ENCODE measurements at regions not wholly inside any gene's neighbourhood (a gene's known extent, or its start where the extent isn't known, plus 50 kb on each side); places are given as distances from the start of the nearest gene placed in this dataset.

- no peaks in the 10 kb centered on the region for H3K4me1 ChIP-seq (ENCODE audit: low read depth, poor library complexity, severe bottlenecking)
- H2AFZ ChIP-seq (ENCODE audit: low read depth): no peak overlapping the region
- TF ChIP-seq, protein P1, sequence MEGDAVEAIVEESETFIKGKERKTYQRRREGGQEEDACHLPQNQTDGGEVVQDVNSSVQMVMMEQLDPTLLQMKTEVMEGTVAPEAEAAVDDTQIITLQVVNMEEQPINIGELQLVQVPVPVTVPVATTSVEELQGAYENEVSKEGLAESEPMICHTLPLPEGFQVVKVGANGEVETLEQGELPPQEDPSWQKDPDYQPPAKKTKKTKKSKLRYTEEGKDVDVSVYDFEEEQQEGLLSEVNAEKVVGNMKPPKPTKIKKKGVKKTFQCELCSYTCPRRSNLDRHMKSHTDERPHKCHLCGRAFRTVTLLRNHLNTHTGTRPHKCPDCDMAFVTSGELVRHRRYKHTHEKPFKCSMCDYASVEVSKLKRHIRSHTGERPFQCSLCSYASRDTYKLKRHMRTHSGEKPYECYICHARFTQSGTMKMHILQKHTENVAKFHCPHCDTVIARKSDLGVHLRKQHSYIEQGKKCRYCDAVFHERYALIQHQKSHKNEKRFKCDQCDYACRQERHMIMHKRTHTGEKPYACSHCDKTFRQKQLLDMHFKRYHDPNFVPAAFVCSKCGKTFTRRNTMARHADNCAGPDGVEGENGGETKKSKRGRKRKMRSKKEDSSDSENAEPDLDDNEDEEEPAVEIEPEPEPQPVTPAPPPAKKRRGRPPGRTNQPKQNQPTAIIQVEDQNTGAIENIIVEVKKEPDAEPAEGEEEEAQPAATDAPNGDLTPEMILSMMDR (conservative IDR thresholded peaks at IDR 0.05; ENCODE audit: low read depth, low read length): no peak
- H3K27me3 ChIP-seq (ENCODE audit: insufficient read depth, low read depth): no peaks in the 10 kb centered on the region
- H3K4me2 ChIP-seq: no peak overlapping the region
- no peak overlapping the region for H3K4me3 ChIP-seq (IDR thresholded peaks at IDR 0.05; ENCODE audit: insufficient read depth, low read depth, low read length)
- H3K27ac ChIP-seq: no peak overlapping the region
- no peak overlapping the region for H3K9ac ChIP-seq
- H3K36me3 ChIP-seq (ENCODE audit: insufficient read depth): no peaks in the 10 kb centered on the region
- H4K20me1 ChIP-seq (ENCODE audit: insufficient read depth): no peaks in the 10 kb centered on the region
- H3K79me2 ChIP-seq (ENCODE audit: insufficient read depth, low read depth): no peaks in the 10 kb centered on the region
Observed at GRCh38 chr1:18001725-18002124, 105.9 kb upstream of the IGSF21 start.

DNA sequence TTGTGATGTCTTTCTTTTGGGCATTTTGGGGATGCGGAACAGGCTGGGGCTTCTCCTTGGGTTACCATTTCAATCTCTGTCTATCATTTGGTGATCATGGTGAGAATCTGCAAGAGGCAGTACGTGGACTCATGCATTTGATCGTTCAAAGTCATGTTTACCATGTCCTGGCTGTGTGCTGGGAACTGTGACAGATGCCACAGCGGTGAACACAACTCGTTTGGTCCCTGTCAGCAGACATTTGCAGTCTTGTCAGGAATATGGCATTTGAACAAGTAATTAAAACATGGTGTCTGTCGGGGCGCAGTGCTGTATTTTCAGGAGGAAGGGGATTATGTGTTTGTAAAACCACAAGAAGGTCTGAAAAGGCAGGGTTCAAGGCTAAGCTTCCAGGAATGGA lies 103.3 kb upstream of the IGSF21 start:
- H3K36me3 ChIP-seq (ENCODE audit: insufficient read depth): no peaks in the 10 kb centered on the region
- H3K4me1 ChIP-seq (ENCODE audit: low read depth, poor library complexity, severe bottlenecking): no peaks in the 10 kb centered on the region
- H4K20me1 ChIP-seq (ENCODE audit: insufficient read depth): no peaks in the 10 kb centered on the region
- no peak overlapping the region for H3K4me2 ChIP-seq
- H3K27ac ChIP-seq: no peak overlapping the region
- H2AFZ ChIP-seq (ENCODE audit: low read depth): no peak overlapping the region
- no peak overlapping the region for H3K4me3 ChIP-seq (IDR thresholded peaks at IDR 0.05; ENCODE audit: insufficient read depth, low read depth, low read length)
- TF ChIP-seq, protein P1 (conservative IDR thresholded peaks at IDR 0.05; ENCODE audit: low read depth, low read length): no peak
- no peaks in the 10 kb centered on the region for H3K27me3 ChIP-seq (ENCODE audit: insufficient read depth, low read depth)
- no peaks in the 10 kb centered on the region for H3K79me2 ChIP-seq (ENCODE audit: insufficient read depth, low read depth)
- no peak overlapping the region for H3K9ac ChIP-seq

DNA sequence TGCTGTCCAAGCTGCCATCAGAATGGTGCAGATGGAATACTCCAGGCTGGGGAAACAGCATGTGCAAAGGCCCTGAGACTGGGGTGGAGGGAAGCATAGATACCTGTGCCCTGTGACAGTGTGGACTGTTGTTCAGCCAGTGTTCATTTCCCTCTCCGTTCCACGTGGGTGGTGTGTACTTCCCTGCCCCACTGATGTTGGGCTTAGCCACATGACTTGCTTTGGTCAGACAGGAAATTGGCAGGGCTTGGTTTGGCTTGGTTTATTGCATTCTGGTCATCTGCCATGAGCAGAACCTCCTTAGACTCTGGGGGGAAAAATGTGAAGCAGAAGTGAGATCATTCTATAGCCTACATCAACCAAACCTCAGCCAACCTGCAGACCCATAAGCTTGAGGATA lies 102.4 kb upstream of the IGSF21 start:
- Histone ChIP-seq H2AFZ (ENCODE audit: low read depth) (no peak overlapping the region), H3K4me2 (no peak overlapping the region), H3K27me3 (ENCODE audit: insufficient read depth, low read depth) (no peaks in the 10 kb centered on the region), H3K79me2 (ENCODE audit: insufficient read depth, low read depth) (no peaks in the 10 kb centered on the region), H3K27ac (no peak overlapping the region), H3K36me3 (ENCODE audit: insufficient read depth) (no peaks in the 10 kb centered on the region), H3K4me3 (IDR thresholded peaks at IDR 0.05; ENCODE audit: insufficient read depth, low read depth, low read length) (no peak overlapping the region), H3K4me1 (ENCODE audit: low read depth, poor library complexity, severe bottlenecking) (no peaks in the 10 kb centered on the region), H3K9ac (no peak overlapping the region), H4K20me1 (ENCODE audit: insufficient read depth) (no peaks in the 10 kb centered on the region)
- TF ChIP-seq, protein P1 (conservative IDR thresholded peaks at IDR 0.05; ENCODE audit: low read depth, low read length): no peak

DNA sequence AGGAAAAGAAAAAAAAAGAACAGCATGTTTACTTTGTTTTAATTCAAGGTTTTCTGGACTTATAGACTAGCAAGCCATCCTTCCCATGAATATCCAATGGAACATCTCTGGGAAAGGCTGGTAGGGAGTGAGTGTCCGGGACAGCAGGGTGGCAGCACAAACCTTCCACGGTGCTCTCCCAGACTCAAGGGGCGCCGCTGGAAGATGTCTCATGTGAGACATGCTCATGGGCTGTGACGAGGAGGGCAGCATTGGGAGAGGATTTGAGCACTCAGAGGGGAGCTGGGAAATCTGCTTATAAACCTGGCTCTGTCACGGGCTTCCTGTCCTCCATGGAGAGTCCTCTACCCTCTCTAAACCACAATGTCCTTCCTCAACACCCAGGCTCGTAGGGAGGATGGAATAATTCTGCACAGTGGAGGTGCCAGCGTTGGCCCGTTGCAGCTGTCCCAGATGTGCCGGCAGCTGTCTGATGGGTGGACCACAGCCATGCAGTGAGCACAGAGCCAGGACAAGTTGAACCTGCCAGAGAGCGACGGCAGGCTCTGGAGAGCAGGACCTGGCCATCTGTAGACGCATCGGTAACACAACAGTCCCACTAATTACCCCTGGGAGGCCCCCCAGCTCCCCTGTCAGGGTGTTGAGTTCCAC lies 100.1 kb upstream of the IGSF21 start:
- Histone ChIP-seq H3K27me3 (ENCODE audit: insufficient read depth, low read depth) (no peaks in the 10 kb centered on the region), H3K9ac (no peak overlapping the region), H2AFZ (ENCODE audit: low read depth) (no peak overlapping the region), H3K36me3 (ENCODE audit: insufficient read depth) (no peaks in the 10 kb centered on the region), H4K20me1 (ENCODE audit: insufficient read depth) (no peaks in the 10 kb centered on the region), H3K4me1 (ENCODE audit: low read depth, poor library complexity, severe bottlenecking) (no peaks in the 10 kb centered on the region), H3K79me2 (ENCODE audit: insufficient read depth, low read depth) (no peaks in the 10 kb centered on the region), H3K27ac (no peak overlapping the region), H3K4me2 (no peak overlapping the region), H3K4me3 (IDR thresholded peaks at IDR 0.05; ENCODE audit: insufficient read depth, low read depth, low read length) (no peak overlapping the region)
- TF ChIP-seq, protein P1 (conservative IDR thresholded peaks at IDR 0.05; ENCODE audit: low read depth, low read length): no peak
